Thymus (tissue), 11 donors: ENCODE measurements at regions not wholly inside any gene's neighbourhood (a gene's known extent, or its start where the extent isn't known, plus 50 kb on each side); places are given as distances from the start of the nearest gene placed in this dataset.
"Not testable (repeated sequence)": the region's sequence is repeated elsewhere in the genome, so short reads cannot be mapped to it uniquely, and the experiment has no call there.

Experiments
- DNase-seq, 9 donors: peaks; one replicate each; pipeline ENCODE4 v3.0.0-alpha.2; 2013; ENCODE audit warnings: low spot score in 9 of 9, low read depth in 6 of 9, missing footprints in 1 of 9
- H3K27ac ChIP-seq, 2 donors: one replicate each; pipeline ENCODE4 v1.5.1; 2013; ENCODE audit warnings: control low read depth in 1 of 2, low read depth in 1 of 2, low read length in 1 of 2, mild to moderate bottlenecking in 1 of 2, moderate library complexity in 1 of 2
- H3K27me3 ChIP-seq, 2 donors: one replicate each; pipeline ENCODE4 v1.5.1; 2013; ENCODE audit warnings: low read length in 1 of 2; ENCODE audit not compliant: control insufficient read depth in 2 of 2, insufficient read depth in 1 of 2
- H3K36me3 ChIP-seq, 2 donors: one replicate each; pipeline ENCODE4 v1.5.1; 2013; ENCODE audit warnings: low read length in 1 of 2, mild to moderate bottlenecking in 1 of 2, moderate library complexity in 1 of 2; ENCODE audit not compliant: control insufficient read depth in 2 of 2, insufficient read depth in 2 of 2
- H3K4me1 ChIP-seq, 2 donors: one replicate each; pipeline ENCODE4 v1.5.1; 2013; ENCODE audit warnings: low read length in 2 of 2; ENCODE audit not compliant: control insufficient read depth in 2 of 2, insufficient read depth in 2 of 2
- H3K4me3 ChIP-seq, 2 donors: one replicate each; pipeline ENCODE4 v1.5.1; 2013; ENCODE audit warnings: low read length in 2 of 2, control low read depth in 1 of 2, mild to moderate bottlenecking in 1 of 2
- H3K9me3 ChIP-seq, 2 donors: one replicate each; pipeline ENCODE4 v1.5.1; 2013; ENCODE audit warnings: low read length in 1 of 2, mild to moderate bottlenecking in 1 of 2; ENCODE audit not compliant: control insufficient read depth in 2 of 2, insufficient read depth in 1 of 2
- WGBS: extraction: QIAGEN DNeasy Blood & Tissue Kit; methylation state at CpG from one replicate; pipeline ENCODE4 v1.1.7; 2013; 5-methylcytosine and 5-hydroxymethylcytosine counted together
- donor health status: healthy.

DNA sequence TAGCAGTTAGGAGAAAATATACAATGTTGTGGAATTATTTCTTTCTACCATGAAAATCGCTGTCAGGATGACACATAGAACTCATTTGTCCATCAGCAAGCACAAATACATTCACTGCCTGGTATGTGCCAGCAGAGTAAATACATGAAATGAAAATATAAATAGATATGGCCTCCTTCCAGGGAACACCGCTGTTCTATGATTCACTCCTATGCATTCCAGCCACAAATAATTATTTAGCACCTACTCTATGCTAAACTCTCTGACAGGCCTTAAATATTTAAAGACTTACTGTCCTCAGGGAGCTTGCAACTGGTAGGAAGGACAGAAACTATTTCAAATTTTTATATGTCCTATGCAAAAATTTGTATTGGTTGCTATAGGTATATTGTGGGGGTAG lies 975.0 kb upstream of the NCAM2 start:
- no peak for DNase-seq
- 89% methylated on average over 2 of the region's 2 CpGs for WGBS
- H3K36me3 ChIP-seq: no peaks in the 10 kb centered on the region

DNA sequence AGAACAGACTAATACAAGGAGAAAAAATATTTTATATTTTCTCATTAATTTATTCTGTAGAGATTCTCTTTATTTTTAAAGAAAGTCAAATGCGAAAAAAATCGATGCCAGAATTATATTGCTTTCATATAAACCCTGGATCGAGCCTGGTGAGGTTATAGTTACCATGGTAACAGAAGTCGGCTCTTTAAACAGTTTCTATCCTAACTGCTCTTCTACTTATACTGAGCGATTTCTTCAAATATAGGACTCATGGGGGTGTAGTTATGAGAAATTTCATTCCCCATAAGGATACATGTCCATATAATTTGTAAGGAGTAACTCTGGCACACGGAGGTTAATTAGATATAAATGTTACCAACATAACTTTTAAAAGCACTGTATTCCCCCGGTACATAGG lies 973.5 kb upstream of the NCAM2 start:
- no peaks in the 10 kb centered on the region for H3K9me3 ChIP-seq
- H3K27ac ChIP-seq: no peak overlapping the region
- no peaks in the 10 kb centered on the region for H3K36me3 ChIP-seq
- no peaks in the 10 kb centered on the region for H3K4me1 ChIP-seq
- DNase-seq: no peak
- H3K27me3 ChIP-seq: no peaks in the 10 kb centered on the region
- H3K4me3 ChIP-seq: no peak overlapping the region
- WGBS: 95% methylated on average over 7 of the region's 7 CpGs

More for the DNA sequence above, 975.0 kb upstream of the NCAM2 start:
- Histone ChIP-seq H3K4me1 (no peaks in the 10 kb centered on the region), H3K4me3 (no peak overlapping the region), H3K27ac (no peak overlapping the region), H3K9me3 (no peaks in the 10 kb centered on the region), H3K27me3 (no peaks in the 10 kb centered on the region)

DNA sequence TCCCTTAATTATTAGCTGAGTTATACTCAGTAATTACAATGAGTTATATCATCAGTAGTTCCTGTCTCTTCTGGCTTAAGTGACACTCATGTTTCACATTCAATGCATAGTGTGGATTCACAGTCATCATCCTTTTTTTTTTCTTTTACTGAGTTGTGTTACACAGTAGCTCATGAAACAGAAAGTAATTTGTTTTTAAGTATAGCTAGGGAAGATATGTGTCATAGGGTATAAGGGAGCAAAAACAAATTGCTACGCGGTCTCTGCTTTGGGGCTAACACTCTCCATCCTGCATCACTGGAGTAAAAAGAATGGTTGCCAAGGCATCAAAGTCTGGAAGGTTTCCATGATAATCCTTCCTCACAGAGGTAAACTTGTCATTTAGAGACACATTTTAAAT lies 971.7 kb upstream of the NCAM2 start:
- H3K27me3 ChIP-seq: no peaks in the 10 kb centered on the region
- no peaks in the 10 kb centered on the region for H3K4me1 ChIP-seq
- H3K36me3 ChIP-seq: no peaks in the 10 kb centered on the region
- DNase-seq: no peak
- no peak overlapping the region for H3K4me3 ChIP-seq
- H3K27ac ChIP-seq: no peak overlapping the region
- H3K9me3 ChIP-seq: no peaks in the 10 kb centered on the region
- WGBS: 99% methylated on average over 2 of the region's 2 CpGs

DNA sequence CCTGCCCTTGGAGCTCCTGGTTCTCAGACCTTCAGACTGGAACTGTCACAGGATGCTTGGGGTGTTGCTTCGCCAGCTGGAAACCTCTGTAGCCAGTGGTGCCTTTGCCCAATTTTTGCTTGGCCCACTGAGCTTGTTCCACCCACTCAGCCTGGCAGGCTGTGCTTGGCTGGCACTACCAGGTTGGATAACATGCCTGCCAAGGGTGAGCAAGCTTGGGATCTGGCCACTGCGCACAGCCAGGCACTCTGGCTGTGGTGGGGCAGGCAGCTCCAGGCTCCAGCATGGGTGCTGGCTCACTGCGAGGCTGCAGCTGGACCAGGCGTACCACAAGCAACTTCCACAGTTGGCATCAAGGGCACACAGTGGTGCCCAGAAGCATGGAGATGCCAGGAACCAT lies 967.8 kb upstream of the NCAM2 start:
- H3K27me3 ChIP-seq: no peaks in the 10 kb centered on the region
- no peaks in the 10 kb centered on the region for H3K4me1 ChIP-seq
- 96% methylated on average over 4 of the region's 4 CpGs for WGBS
- DNase-seq: no peak
- H3K9me3 ChIP-seq: no peaks in the 10 kb centered on the region
- H3K36me3 ChIP-seq: no peaks in the 10 kb centered on the region
- no peak overlapping the region for H3K4me3 ChIP-seq
- no peak overlapping the region for H3K27ac ChIP-seq

DNA sequence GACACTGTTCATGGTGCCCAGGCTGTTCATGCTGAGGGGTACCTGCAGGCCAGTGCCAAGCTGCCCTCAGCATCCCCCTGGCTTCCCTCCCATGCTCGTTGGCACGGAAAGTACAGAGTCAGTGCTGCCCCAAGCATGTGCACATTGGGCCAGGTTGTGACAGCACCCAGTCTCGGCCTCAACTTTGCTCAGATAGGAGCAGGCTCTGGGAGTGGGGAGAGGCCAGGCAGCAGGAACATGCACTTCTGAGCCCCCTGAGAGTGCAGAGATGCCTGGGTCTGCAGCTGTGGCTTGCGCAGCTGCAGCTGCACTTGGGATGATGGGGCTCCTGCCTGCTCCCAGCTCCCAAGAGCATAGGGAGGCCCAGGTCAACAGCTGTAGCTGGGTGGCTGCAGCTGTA lies 966.4 kb upstream of the NCAM2 start:
- no peak overlapping the region for H3K4me3 ChIP-seq
- no peaks in the 10 kb centered on the region for H3K4me1 ChIP-seq
- H3K36me3 ChIP-seq: no peaks in the 10 kb centered on the region
- no peaks in the 10 kb centered on the region for H3K27me3 ChIP-seq
- 72% methylated on average over 4 of the region's 4 CpGs for WGBS
- no peak overlapping the region for H3K27ac ChIP-seq
- H3K9me3 ChIP-seq: no peaks in the 10 kb centered on the region
- DNase-seq: no peak

DNA sequence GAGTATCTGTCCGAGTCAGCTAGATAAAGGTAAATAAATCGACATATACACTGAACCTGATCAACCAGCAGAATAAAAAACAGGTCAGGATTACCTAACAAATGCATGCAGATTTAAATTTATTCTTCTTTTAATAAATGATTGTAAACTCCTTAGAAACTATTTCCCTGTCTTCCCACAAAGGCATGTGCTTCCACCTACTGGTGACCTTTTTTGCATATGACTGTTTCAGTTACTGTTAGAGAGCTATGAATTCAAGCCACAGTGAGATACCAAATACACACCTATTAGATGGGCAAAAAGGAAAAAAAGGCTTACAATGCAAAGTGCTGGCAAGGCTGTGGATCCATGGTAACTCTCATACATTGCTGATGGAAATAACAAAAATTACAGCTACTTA lies 957.4 kb upstream of the NCAM2 start:
- Histone ChIP-seq H3K4me1 (no peaks in the 10 kb centered on the region), H3K9me3 (no peaks in the 10 kb centered on the region), H3K36me3 (no peaks in the 10 kb centered on the region), H3K27me3 (no peaks in the 10 kb centered on the region), H3K27ac (no peak overlapping the region), H3K4me3 (no peak overlapping the region)
- DNase-seq: no peak
- WGBS: 94% methylated on average over 2 of the region's 2 CpGs

DNA sequence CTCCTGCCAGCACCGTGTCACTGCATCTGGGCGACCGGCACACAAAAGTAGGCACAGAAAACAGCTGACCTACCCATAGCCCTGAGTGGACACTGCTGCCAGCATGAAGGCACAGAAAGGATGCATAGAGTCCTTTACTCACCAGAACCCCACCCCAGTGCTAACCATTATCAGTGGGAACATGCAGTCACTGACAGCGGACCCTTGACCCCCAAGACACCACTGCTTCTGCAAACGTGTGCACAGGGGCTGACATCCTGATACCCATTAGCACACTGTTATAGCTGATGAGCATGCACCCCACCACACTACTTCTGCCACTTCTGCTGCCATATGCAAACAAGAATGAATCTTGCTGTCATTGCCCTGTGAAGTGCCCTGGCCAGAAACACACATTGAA lies 953.0 kb upstream of the NCAM2 start:
- 95% methylated on average over 5 of the region's 5 CpGs for WGBS
- Histone ChIP-seq H3K36me3 (no peaks in the 10 kb centered on the region), H3K4me1 (no peaks in the 10 kb centered on the region), H3K27me3 (no peaks in the 10 kb centered on the region), H3K27ac (no peak overlapping the region), H3K4me3 (no peak overlapping the region), H3K9me3 (no peaks in the 10 kb centered on the region)
- DNase-seq: no peak

DNA sequence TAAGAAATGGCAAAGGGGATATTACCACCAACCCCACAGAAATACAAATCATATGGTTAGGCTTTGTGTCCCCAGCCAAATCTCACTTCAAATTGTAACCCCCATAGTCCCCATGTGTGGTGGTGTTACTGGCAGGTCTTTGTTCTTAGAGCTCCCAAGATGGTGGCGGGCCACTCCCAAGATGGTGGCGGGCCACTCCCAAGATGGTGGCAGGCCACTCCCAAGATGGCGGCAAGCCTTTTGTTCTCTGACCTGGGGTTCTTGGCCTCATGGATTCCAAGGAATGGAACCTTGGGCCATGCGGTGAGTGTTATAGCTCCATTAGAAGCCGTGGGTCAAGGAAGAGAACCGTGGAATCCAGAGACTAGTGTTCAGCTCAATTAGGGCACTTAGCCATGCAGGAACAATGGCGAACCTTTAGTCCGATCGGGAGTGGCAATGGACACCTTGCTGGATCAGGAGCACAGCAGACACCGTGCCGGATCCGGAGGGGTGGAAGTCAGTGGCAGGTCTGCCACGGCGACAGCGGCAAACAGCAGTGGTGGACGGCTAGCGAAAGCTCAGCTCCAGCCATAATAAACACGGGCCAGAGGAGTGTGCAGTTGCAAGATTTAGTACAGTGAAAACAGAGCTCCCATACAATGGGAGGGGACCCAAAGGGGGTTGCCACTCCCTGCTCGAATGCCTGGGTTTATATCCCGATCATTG lies 949.9 kb upstream of the NCAM2 start:
- not testable (repeated sequence) for H3K36me3 ChIP-seq, H3K4me1 ChIP-seq, H3K27me3 ChIP-seq, H3K9me3 ChIP-seq, DNase-seq, H3K27ac ChIP-seq, H3K4me3 ChIP-seq
- 95% methylated on average over 20 of the region's 20 CpGs for WGBS

DNA sequence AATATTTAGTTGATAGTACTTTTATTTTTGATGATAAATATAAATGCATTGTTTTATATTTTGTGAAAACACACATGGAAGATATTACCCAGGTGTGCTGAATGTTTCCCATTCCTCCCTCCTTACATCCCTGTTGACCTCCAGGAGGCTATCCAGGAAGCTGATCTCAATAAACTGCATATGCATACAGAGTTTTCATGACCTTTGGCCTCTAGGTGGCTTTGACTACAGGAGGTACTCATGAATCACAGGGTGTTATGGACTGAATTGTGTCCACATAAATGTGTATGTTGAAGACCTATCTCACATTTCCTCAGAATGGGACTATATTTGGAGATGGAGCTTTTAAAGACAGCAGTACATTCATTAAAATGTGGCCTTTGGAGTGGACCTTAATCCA lies 914.9 kb upstream of the NCAM2 start:
- DNase-seq: no peak
- Histone ChIP-seq H3K4me3 (no peak overlapping the region), H3K27me3 (no peaks in the 10 kb centered on the region), H3K36me3 (no peaks in the 10 kb centered on the region), H3K9me3 (no peaks in the 10 kb centered on the region), H3K27ac (no peak overlapping the region), H3K4me1 (no peaks in the 10 kb centered on the region)

DNA sequence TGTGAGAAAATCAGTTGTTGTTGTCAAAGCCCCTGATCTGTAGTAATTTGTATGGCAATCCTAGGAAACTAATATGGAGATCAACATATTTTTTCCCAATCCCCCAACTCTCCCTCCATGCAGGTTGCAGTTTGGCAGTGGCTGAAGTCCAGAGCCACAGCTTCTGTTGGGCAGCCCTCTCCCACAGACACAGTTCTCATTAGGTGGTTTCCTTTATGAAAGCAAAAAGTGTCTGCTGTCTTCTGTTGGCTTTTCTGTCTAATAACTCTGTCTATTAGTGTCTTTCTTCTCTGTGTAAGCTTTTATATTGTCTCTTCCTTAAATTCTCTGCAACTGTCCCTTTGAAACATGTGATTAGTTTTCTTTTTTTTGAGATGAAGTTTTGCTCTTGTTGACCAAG lies 914.3 kb upstream of the NCAM2 start:
- no peak overlapping the region for H3K4me3 ChIP-seq
- no peak for DNase-seq
- H3K27me3 ChIP-seq: no peaks in the 10 kb centered on the region
- H3K27ac ChIP-seq: no peak overlapping the region
- H3K4me1 ChIP-seq: no peaks in the 10 kb centered on the region
- no peaks in the 10 kb centered on the region for H3K9me3 ChIP-seq
- H3K36me3 ChIP-seq: no peaks in the 10 kb centered on the region
